NCI-H1417 treated with DMSO at 0.1 percent for 48 hours (cell line): ENCODE measurements at regions not wholly inside any gene's neighbourhood (a gene's known extent, or its start where the extent isn't known, plus 50 kb on each side); places are given as distances from the start of the nearest gene placed in this dataset.

Experiments
- DNase-seq: peaks from one replicate; lab custom pipeline; 2025; lab: John Stamatoyannopoulos, UW

DNA sequence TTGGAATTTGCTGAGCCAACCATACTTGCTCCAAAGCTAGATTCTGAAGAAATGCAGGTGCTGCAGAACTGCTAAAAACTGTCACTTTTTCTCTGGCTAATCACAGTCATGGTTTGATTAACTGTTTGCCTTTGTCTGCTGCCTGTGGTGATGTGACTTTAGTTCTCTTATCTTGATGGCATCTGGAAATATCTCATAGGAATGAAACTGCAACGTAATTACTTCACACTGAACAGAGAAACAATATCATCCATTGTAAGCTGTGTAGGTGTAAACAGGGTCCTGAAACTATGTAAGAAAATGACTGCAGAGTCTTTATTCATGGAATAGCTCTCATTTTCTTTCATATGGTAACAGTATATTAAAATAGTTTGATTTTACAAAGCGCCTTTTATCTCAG, 721.9 kb upstream of the HS3ST5 start:
- no peak for DNase-seq

DNA sequence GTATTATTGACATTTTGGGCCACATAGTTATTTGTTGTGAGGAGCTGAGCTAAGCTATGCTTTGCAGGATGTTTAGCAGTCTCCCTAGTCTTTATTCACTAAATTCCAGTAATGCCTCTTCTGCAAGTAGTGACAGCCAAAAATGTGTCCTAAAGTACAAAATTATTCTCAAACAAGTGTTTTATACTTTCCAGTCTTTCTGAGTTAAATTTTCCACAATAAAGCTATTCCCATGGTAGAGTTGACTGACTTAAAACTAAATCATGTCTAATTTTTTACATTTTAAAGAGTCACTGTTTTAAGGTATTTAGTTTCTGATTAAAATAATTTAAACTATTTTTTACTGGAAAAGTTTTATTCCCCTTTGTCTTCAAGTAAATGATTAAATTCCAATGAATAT, 717.8 kb upstream of the HS3ST5 start:
- no peak for DNase-seq

DNA sequence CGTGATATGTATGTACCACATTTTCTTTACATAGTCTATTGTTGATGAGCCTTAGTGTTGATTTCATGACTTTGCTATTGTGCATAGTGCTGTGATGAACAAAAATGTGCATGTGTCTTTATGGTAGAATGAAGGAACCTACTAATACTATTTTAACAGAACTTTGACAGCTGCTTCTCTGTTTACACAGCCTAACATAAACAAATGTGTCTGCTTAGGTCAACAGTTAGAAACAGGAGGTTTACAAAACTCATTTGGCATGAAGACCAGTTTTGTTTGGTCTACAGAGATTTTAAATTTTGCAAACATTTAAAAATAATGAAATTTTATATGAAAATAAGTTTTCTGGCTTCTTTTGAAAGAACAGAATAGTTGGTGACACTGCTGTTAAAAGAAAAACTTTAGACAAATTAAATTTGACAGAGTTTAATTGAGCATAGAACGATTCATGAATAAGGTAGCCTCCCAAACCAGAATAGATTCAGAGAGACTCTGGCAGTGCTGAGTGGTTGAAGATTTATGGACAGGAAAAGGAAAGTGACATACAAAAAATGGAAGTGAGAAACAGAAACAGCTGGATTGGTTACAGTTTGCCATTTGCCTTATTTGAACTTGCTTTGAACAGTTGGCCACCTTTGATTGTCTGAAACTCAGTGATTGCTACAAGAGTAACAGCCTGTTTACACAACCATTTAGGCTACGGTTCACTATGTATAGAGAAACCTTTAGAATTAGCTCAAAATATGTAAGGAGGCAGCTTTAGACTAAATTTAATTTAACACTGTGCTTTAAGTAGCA, 715.8 kb upstream of the HS3ST5 start:
- DNase-seq, result peak; percentile 67

DNA sequence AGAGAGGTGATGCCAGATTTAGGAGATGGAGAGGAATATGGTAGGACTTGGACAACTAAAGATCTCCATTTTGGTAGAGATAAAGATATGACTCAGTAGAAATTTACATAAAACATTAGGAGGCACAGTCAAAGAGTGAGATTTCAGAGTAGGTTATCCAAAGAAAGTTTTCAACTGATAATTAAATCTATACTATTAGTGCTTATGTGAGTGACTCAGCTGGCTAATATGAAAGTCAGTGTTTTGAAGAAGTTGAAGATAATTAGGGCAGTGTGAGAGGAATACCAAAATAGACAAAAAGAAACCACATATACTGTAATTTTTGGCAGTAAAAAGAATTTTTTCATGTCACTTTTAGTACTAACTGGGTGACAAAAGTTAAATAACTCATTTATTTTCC, 712.8 kb upstream of the HS3ST5 start:
- DNase-seq, result no peak

DNA sequence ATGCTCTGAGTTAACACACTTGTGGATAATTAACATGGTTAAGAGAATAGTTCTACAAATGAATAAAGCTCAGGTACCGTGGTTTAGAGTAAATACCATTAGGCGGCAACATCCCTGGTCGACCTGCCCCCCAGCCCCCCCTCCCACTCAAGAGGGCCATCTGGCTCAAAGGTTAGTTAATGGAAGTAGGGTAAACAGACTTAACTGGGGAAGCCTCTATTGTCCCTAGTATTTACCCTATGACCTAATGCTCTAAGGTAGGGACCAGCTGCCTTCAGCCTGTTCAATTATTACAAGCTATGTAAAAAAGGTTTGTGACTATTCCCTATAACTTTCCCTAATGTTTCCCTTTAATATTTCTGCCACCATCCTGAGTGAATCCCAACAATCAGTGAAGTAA, 711.4 kb upstream of the HS3ST5 start:
- peak; percentile 36 for DNase-seq

DNA sequence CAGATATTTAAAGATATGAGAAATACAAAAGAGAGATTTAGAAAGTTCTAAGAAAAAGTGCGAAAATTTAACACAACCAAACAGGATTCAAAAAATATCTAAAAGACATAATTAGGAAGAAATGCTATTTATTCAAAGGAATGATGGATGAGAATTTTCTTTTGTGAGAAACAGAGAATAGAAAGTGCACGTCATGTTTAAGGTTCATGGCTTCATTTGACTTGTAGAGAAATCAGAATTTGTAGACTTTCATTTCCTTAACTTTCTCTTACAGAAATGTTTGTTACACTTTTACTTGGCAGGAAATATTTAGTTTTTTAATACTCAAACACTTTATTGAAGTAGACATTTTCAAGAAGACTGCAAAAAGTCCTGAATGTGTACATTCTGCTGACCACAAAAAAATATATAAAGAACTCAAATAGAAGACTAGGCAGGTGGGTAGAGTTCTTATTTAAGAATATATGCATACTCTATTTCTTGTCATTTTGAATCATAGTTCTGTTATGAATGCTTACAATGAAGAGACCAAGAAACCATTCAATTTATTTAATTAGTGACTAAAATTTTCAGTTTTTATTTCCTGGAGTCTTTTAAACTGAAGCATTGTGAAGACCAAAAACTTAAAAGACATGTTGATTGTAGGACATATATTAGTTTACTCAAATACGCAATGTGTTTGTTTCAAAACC, 710.5 kb upstream of the HS3ST5 start:
- DNase-seq, result no peak

DNA sequence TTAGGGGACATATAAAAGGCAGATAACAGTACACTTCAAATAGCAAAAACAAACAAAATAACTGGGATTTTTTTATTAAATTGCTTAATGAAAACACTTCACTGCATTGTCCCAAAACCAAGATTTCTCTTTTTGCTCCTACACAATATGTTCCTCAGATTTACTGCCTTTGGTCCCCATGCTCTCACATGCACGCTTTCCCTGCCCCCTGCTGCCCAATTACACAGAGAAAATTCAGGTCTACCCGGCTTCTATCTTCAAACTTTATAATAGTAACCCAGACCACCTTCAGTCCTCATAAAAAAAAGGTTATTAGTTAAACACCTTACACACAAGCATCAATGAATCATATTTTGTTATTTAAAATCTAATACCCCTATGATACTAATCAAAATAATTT, 673.8 kb upstream of the HS3ST5 start:
- DNase-seq, result no peak

DNA sequence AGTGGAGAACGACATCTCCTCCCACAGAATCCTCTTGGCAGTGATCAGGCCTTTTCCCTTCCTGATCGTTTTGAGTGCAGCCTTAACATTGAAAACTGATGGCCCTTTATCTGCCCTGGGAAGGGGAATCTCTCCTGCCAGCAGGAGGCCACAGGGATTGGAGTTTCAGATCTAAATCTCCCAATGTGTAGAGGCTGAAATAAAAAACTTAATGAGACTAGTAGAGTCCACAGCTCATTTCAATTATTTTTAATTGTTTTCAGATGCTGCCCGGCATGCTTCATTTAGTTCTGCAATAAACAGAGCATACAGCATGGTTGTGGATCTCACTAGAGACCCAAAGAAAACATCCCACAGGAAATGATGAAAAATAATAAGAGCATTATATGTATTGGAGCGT, 662.2 kb upstream of the HS3ST5 start:
- DNase-seq, result no peak

DNA sequence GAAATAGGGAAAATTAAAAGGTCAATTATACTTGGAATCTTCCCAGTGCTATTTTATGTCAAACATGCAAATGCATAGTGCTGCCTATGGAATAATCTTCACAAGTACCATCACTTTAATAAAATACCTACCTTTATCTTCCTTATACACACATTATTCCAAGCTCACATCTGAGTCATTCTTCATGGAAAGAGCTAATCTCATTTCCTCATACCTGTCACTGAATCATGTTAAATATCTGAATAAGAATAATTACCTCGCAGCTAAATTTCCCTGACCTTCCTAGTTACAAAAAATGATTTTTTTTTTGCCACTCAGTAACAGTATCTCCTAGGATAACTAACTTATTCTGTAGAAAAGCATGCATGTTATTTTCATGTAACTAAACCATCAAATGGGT, 661.4 kb upstream of the HS3ST5 start:
- no peak for DNase-seq

DNA sequence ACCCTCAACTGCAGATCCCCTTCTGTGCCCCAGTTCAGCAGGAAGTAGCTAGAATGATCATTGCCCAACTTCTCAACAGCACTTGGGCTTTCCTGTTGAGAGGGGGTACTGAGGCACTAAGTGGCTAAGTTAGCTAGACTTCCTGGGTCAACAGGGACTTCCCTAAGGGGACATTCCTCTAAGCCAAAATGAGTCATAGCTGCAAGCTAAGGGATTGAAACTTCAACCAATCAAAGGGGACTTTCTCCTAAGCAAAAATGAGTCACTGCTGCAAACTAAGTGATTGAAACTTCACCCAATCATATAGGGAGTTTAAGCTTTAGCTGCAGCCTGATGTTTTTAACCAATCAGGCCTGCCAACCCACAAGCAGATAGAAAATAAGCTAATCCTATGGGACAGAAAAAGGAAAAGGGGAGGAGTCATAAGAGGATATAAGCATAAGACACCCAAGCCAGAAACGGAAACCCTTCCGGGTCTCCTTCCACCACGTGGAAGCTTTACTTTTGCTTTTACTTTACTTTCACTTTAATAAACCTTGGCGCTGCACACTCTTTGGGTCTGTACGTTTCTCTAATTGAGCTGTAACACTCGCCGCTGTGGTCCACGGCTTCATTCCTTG, 659.0 kb upstream of the HS3ST5 start:
- no peak for DNase-seq

DNA sequence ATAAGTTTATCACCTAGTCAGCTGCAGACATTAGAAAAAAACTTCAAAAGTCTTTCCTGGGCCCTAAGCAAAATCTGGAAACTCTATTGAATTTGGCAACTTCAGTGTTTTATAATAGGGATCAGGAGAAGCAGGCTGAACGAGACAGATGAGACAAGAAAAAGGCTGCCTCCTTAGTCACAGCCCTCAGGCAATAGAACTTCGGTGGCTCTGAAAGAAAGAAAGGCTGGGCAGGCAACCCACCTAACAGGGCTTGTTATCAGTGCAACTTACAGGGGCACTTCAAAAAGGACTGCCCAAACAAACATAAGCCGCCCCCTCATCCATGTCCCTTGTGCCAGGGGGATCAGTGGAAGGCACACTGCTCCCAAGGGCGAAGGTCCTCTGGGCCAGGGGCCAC, 657.9 kb upstream of the HS3ST5 start:
- no peak for DNase-seq

DNA sequence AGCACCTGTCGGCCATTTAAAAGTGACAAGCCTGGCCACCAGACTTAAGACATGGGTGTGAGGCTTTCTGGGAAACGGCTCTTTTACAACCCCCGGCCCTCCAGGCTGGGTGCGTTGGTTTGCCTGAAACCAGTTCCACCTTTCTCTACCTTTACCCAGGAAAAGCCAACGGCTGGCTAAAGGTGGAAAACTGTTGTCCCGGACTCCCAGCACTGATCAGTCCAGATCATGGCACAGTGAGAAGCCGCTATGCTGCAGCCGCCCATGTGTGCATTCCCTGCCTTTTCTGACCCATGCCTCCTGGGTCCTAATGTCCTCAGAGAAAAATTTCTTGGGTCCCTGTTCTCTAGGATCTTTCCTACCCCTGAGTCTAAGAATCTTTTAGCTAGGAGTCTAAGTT, 655.7 kb upstream of the HS3ST5 start:
- DNase-seq, result no peak

DNA sequence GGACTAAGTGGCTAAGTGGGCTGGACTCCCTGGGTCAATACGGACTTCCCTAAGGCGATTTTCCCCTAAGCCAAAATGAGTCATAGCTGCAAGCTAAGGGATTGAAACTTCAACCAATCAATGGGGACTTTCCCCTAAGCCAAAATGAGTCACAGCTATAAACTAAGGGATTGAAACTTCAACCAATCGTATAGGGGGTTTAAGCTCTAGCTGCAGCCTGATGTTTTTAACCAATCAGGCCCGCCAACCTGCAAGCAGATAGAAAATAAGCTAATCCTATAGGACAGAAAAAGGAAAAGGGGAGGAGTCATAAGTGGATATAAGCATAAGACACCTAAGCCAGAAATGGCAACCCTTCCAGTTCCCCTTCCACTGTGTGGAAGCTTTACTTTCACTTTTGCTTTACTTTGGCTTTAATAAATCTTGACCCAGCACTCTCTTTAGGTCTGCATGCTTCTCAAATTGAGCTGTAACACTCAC, 655.0 kb upstream of the HS3ST5 start:
- no peak for DNase-seq

DNA sequence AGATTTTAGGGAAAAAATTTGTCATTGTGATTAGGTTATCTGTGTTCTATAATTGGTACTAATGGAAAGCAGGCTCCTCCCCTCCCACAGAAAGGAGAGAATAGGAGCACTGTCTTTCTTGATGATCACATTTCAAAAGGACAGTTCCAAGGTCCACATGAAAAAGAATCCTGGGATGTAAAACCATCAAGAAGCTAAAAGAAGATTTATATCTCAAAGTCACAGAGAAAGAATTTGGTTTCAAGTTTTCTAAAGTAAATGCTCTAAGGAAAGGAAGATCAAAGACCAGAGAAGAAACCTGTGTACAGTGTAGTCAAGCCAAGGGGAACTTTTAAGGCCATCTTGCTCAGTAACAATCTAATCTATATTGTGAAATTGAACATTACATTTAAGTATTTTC, 652.7 kb upstream of the HS3ST5 start:
- no peak for DNase-seq

DNA sequence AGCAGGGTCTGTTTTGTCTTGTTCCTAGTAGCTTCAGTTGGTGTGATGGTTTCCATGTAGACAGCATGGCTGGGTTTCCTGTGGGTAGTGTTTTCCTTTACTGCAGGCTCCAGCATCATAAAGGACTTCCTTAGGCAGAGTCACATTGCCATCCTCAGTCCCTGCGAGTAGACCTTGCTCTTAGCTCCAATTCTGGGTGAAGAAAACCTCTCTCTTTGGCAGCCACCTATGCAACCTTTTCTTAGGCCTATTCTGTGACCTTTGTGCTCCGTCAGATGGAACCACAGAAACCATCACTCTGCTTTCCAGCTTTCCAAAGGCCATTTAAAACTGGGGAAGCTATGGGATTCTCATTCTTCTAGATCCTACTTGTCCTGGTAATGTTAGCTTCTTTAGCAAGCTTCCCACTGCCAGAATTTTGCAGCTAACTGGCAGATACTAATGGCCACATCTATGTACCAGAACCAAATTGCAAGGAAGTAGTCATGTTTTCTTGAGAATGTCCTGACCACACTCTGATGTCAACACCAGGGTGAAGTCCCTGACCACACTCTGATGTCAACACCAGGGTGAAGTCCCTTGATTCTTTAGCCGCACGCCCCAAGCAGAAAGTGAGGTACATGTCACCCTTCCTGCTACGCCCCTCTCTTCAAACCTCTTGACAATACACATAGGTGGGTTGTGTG, 646.6 kb upstream of the HS3ST5 start:
- no peak for DNase-seq

DNA sequence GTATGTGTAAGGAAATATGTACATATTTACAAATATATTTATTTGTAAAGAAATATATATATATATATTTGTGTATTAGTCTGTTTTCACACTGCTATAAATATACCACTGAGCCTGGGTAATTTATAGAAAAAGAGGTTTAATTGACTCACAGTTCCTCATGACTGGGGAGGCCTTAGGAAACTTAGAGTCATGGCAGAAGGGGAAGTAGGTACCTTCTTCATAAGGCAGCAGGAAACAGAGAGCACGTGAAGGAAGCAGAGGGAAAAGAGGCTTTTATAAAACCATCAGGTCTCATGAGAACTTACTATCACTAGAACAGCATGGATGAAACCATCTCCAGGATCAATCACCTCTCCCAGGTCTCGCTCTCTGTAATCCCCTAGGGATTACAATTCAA, 644.5 kb upstream of the HS3ST5 start:
- no peak for DNase-seq

DNA sequence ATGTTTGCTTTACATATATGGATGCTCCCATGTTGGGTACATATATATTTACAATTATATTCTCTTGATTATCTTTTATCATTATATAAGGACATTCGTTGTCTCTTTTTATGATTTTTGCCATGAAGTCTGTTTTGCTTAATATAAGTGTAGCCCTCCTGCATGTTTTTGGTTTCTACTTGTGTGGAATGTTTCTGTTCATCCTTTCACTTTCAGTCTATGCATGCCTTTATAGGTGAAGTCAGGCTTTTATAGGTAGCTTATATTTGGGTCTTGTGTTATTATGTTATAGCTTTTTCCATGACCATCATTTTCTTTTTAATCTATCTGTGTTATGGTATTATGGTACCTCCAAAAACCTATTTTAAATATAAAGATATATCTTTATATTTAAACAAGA, 612.5 kb upstream of the HS3ST5 start:
- DNase-seq, result no peak

DNA sequence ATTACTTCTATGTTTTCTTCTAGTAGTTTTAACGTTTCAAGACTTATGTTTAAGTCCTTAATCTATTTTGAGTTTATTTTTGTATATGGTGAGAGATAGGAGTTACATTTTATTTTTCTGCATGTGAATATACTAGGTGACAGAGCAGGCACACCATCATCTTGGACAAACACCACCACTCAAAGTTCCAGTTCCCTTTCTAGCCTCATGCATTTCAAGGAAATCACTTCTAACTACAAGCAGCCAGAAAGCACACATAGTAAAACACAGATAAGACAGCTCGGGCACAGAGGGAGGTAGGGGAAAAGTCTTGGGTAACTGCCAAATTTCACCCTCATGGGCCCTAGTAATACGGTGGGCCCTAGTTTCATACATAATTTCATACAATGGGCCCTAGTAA, 609.4 kb upstream of the HS3ST5 start:
- DNase-seq, result no peak

DNA sequence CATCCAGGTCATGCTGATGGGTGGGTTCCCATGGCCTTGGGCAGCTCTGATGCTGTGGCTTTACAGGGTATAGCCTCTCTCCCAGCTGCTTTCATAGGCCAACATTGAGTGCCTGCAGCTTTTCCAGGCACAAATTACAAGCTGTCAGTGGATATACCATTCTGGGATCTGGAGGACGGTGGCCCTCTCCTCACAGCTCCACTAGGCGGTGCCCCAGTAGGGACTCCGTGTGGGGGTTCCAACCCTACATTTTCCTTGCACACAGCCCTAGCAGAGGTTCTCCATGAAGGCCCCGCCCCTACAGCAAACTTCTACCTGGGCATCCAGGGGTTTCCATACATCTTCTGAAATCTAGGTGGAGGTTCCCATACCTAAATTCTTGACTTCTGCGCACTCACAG, 602.6 kb upstream of the HS3ST5 start:
- no peak for DNase-seq

DNA sequence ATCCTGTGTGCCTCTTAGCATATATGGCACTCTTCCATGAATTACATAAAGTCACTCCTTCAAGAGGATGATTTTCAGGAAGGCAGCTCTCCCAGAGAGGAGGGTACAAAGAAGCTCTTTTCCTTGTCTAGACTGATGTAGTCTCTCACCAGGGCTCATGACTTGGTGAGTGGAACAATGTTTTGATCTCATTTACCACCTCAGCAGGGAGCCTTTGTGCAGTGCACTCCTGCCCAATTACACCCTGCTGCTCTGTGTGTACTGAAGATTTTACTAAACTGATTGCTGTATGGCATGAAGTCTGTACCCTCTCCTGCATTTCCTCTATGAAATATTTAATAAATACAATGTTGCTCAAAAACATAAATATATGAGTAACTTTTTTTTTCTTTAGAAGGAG, 598.3 kb upstream of the HS3ST5 start:
- peak; percentile 70 for DNase-seq

DNA sequence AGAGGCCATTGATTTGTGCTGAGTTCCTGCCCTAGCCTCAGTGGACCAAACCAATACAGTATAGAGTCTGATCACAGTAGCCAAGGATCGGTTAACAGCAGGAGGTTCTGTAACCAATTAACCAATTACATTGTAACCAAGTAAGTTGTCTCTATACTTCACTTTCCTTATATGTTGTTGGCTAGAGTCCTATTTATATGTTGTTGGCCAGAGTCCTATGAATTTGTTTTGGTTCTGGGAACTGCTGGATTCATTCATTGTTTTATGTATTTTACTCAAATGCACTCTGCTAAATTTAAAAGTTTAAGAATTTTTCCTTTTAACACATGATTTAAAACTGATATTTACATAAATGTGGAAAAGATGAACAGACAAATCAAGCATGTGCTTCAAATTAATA, 597.4 kb upstream of the HS3ST5 start:
- no peak for DNase-seq

DNA sequence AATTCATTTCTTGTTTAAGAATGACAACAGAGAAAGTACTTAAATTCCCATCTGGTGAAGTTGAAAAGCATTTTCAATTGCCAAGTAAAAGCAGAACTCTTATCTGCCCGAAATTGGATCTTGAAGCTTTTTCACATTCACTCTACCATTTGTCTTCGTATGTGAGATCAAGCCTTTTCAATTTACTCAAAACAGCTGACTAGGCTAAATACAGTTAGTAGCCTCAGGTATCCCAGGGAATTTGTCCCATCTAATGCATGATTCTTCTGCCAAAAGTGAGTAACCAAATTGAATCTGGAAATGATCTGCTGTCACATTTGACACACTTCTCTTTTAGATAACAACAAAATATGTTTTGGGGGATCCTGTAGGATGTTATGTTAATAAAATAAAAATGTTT, 596.8 kb upstream of the HS3ST5 start:
- DNase-seq, result no peak

DNA sequence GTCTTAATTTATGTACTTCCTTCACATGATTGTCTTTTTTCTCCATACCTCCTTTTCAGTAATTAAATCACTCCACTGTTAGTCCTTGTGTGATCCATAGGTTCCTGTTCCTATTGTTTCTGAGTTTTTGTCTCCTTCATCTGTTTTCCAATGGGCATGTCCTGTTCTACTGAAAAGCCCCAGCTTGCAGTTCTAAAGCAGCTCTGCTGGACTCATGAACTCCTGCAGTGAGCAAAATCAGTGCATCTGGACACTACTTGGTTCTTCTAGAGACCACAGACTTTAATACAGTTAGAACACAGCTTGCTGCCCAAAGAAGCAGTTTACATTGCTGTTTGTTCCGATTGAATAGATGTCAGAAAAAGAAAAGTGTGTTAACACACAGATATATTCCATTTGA, 593.3 kb upstream of the HS3ST5 start:
- DNase-seq, result no peak
